Upper lobe of left lung (tissue), 6 donors: ENCODE measurements at regions not wholly inside any gene's neighbourhood (a gene's known extent, or its start where the extent isn't known, plus 50 kb on each side); places are given as distances from the start of the nearest gene placed in this dataset.

ENCODE experiments used
- ATAC-seq, 2 donors: fragments of 200-7000 bp; cut with Tn5 transposase; one replicate each; pipeline ENCODE4 v1.9.1; 2022; ENCODE audit warnings: mild to moderate bottlenecking in 2 of 2, moderate library complexity in 2 of 2; ENCODE audit not compliant: low FRiP score in 2 of 2
- DNase-seq, 2 donors: peaks; one replicate each; pipeline ENCODE4 v3.0.0-alpha.2; 2019 to 2020
- H3K27ac ChIP-seq, 4 donors: fragments of 200-600 bp; sonication (generic); one replicate each; pipeline ENCODE4 v1.5.1; 2016 to 2019
- H3K27me3 ChIP-seq, 4 donors: fragments of 200-600 bp; sonication (generic); one replicate each; pipeline ENCODE4 v1.5.1; 2017 to 2019
- H3K36me3 ChIP-seq, 4 donors: fragments of 200-600 bp; sonication (generic); one replicate each; pipeline ENCODE4 v1.5.1; 2016 to 2019
- H3K4me1 ChIP-seq, 4 donors: fragments of 200-600 bp; sonication (generic); one replicate each; pipeline ENCODE4 v1.5.1; 2018 to 2019
- H3K4me3 ChIP-seq, 4 donors: fragments of 200-600 bp; sonication (generic); one replicate each; pipeline ENCODE4 v1.5.1; 2017 to 2019; ENCODE audit warnings: mild to moderate bottlenecking in 2 of 4, moderate library complexity in 1 of 4
- H3K9me3 ChIP-seq, 4 donors: fragments of 200-600 bp; sonication (generic); one replicate each; pipeline ENCODE4 v1.5.1; 2018 to 2019
- EP300 ChIP-seq, 4 donors: sonication (generic); formaldehyde crosslinking; IDR thresholded peaks; one replicate each; pipeline ENCODE4 v1.5.1; 2017; ENCODE audit warnings: antibody characterized with exemption in 4 of 4, control low read depth in 2 of 4
- POLR2A ChIP-seq, 4 donors: fragments of 450-650 bp; IDR thresholded peaks; one replicate each; pipeline ENCODE4 v1.5.1; 2016 to 2017; ENCODE audit warnings: antibody characterized with exemption in 4 of 4, mild to moderate bottlenecking in 2 of 4
- POLR2AphosphoS5 ChIP-seq, 2 donors: sonication (generic); formaldehyde crosslinking; IDR thresholded peaks; one replicate each; pipeline ENCODE4 v1.5.1; 2017; ENCODE audit warnings: antibody characterized with exemption in 2 of 2
- WGBS, 2 donors: methylation state at CpG; one replicate each; pipeline ENCODE4 v1.1.5; 2017 to 2018; 5-methylcytosine and 5-hydroxymethylcytosine counted together
- TF ChIP-seq, protein P1 (sequence below), 6 experiments: fragments of 450-650 bp in 4 of 6; fragments of 200-600 bp in 2 of 6; sonication (generic) in 2 of 6; IDR thresholded peaks; one replicate each; pipeline ENCODE4 v1.5.1; 2016 to 2019; ENCODE audit warnings: antibody characterized with exemption in 6 of 6
- donor health status: DM: no; HTN: no; CAD: no; lungs with moderate emphysema.
- donor health status: DM: no; HTN: yes; CAD: no; lungs with severe emphysema.

- Histone ChIP-seq H3K4me1 (peaks cover 0 to 11% (median 6%) of the 10 kb centered on the region in 4 donors), H3K9me3 (no peaks in the 10 kb centered on the region), H3K27me3 (no peaks in the 10 kb centered on the region), H3K4me3 (no peak overlapping the region), H3K27ac (no peak overlapping the region), H3K36me3 (no peaks in the 10 kb centered on the region)
- WGBS, 2 donors: 77 to 85% methylated on average over 10 of the region's 10 CpGs
- ATAC-seq (no peak), DNase-seq (no peak)
- TF ChIP-seq, protein P1, sequence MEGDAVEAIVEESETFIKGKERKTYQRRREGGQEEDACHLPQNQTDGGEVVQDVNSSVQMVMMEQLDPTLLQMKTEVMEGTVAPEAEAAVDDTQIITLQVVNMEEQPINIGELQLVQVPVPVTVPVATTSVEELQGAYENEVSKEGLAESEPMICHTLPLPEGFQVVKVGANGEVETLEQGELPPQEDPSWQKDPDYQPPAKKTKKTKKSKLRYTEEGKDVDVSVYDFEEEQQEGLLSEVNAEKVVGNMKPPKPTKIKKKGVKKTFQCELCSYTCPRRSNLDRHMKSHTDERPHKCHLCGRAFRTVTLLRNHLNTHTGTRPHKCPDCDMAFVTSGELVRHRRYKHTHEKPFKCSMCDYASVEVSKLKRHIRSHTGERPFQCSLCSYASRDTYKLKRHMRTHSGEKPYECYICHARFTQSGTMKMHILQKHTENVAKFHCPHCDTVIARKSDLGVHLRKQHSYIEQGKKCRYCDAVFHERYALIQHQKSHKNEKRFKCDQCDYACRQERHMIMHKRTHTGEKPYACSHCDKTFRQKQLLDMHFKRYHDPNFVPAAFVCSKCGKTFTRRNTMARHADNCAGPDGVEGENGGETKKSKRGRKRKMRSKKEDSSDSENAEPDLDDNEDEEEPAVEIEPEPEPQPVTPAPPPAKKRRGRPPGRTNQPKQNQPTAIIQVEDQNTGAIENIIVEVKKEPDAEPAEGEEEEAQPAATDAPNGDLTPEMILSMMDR (IDR thresholded peaks at IDR 0.05): no peak
- TF ChIP-seq POLR2AphosphoS5 (IDR thresholded peaks at IDR 0.05) (no peak), EP300 (IDR thresholded peaks at IDR 0.05) (no peak), POLR2A (IDR thresholded peaks at IDR 0.05) (no peak)
These were observed 91.1 kb downstream of the NIBAN1 start for GRCh38 chr1:184882957-184883815.

- 74 to 78% methylated on average over 9 of the region's 9 CpGs for WGBS, 2 donors
- Histone ChIP-seq H3K27ac (peak overlapping the region in 2 of 4 donors; percentile 27 to 30), H3K9me3 (no peaks in the 10 kb centered on the region), H3K36me3 (no peaks in the 10 kb centered on the region), H3K4me3 (no peak overlapping the region), H3K4me1 (peaks cover 0 to 12% (median 6%) of the 10 kb centered on the region in 4 donors), H3K27me3 (no peaks in the 10 kb centered on the region)
- ATAC-seq: no peak
- no peak for TF ChIP-seq POLR2AphosphoS5 (IDR thresholded peaks at IDR 0.05)
- TF ChIP-seq EP300 (IDR thresholded peaks at IDR 0.05): no peak
- TF ChIP-seq POLR2A (IDR thresholded peaks at IDR 0.05): no peak
- TF ChIP-seq, protein P1 (IDR thresholded peaks at IDR 0.05): no peak
- DNase-seq: no peak
These were observed 92.1 kb downstream of the NIBAN1 start for GRCh38 chr1:184881941-184882913.

DNA sequence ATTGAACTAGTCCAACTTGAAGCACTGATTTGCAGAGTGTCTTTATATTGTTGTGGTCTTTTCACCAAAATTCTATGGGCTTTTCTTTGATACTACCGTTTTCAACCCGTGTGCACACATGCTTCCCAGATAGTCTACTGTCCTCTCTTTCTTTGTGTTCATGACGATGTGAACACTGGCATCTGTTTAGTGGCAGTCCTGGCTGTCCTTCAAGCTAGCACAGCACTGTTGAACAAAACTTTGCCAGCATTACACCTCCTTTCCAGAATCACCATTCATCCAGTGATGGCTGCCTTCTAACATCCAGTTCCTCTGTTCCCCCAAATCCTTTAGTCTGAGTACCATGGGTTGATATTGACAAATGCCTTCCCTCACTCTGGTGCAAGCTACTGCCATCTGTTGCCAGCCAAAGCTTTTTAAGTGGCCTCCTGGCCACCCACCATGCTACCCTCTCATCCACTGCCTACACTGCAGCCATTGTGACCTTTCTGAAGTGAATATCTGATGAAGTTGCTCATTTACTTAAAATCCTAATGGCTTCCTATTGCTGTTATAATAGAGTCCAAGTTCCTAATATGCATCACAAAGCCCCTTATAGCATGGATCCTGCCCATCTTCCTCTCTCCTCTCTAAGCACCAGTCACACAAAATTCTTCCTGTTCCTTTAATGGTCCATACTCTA is 94.3 kb downstream of the NIBAN1 start:
- H3K4me3 ChIP-seq: no peak overlapping the region
- H3K4me1 ChIP-seq: peaks cover 0 to 12% (median 6%) of the 10 kb centered on the region in 4 donors
- H3K27me3 ChIP-seq: no peaks in the 10 kb centered on the region
- no peaks in the 10 kb centered on the region for H3K36me3 ChIP-seq
- 96% methylated on average over 3 of the region's 3 CpGs for WGBS, 2 donors
- DNase-seq: no peak
- no peak overlapping the region for H3K27ac ChIP-seq
- TF ChIP-seq POLR2AphosphoS5 (IDR thresholded peaks at IDR 0.05): no peak
- TF ChIP-seq EP300 (IDR thresholded peaks at IDR 0.05): no peak
- TF ChIP-seq POLR2A (IDR thresholded peaks at IDR 0.05): no peak
- TF ChIP-seq, protein P1 (IDR thresholded peaks at IDR 0.05): no peak
- H3K9me3 ChIP-seq: no peaks in the 10 kb centered on the region
- ATAC-seq: no peak

DNA sequence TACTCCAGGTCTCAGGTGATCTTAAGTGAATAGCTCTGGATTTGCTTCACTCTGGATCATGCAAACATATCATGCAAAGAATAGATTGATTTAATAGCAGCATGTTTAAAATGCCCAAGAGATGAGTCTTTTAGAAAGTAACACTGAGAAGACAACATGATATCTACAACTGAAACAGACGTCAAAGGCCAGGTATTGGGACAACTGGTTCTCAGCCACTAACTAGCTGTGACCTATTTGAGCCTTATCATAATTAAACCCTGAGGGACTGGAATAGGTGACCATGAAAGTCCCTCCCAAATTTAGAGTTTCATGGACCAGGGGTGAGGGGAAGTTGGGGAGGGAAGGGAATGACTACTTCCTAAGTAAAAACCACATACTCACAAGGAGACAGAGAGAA is 95.7 kb downstream of the NIBAN1 start:
- Histone ChIP-seq H3K4me1 (peaks cover 0 to 12% (median 6%) of the 10 kb centered on the region in 4 donors), H3K4me3 (no peak overlapping the region), H3K36me3 (no peaks in the 10 kb centered on the region), H3K27me3 (no peaks in the 10 kb centered on the region), H3K27ac (no peak overlapping the region), H3K9me3 (no peaks in the 10 kb centered on the region)
- TF ChIP-seq, protein P1 (IDR thresholded peaks at IDR 0.05): no peak
- TF ChIP-seq POLR2A (IDR thresholded peaks at IDR 0.05) (no peak), EP300 (IDR thresholded peaks at IDR 0.05) (no peak), POLR2AphosphoS5 (IDR thresholded peaks at IDR 0.05) (no peak)
- ATAC-seq: no peak
- 50 to 80% methylated on average over 1 of the region's 1 CpG for WGBS, 2 donors
- no peak for DNase-seq
